ENCODE measurements at regions not wholly inside any gene's neighbourhood (a gene's known extent, or its start where the extent isn't known, plus 50 kb on each side); places are given as distances from the start of the nearest gene placed in this dataset.

GRCh38 chr13:33392794-33393405 is 107.3 kb upstream of the STARD13 start:
- no TSS peak for BruUV-seq (replicated peaks)
- CTCF ChIA-PET, result no interaction called here

DNA sequence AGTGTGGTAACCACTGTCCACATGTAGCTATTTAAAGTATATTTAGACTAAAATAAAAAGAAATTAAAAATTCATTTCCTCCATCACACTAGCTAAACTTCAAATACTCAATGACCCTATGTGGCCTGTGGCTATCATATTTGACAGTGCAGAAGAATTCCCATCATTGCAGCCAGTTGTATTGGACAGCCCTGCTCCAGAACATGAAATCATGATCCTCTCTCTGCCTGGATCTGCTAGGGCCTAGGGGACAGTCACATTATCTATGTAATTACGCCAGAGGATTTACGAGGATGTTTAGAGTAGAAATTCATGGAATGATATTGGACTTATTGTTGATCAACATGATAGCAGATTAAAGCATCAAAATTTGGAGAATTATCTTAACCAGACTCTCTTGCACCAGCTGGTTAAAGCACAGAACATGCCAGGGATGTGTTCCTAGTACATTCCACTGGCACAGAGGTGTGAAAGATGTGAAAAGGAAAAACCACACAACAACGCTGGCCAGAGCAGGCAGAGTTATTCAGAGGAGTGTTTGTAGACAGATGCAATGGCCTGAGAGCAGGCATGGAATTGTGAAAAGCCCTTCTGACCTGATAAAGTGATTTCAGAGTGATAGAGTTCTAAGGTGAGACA is 108.9 kb upstream of the STARD13 start:
- TF ChIP-seq, protein P1, sequence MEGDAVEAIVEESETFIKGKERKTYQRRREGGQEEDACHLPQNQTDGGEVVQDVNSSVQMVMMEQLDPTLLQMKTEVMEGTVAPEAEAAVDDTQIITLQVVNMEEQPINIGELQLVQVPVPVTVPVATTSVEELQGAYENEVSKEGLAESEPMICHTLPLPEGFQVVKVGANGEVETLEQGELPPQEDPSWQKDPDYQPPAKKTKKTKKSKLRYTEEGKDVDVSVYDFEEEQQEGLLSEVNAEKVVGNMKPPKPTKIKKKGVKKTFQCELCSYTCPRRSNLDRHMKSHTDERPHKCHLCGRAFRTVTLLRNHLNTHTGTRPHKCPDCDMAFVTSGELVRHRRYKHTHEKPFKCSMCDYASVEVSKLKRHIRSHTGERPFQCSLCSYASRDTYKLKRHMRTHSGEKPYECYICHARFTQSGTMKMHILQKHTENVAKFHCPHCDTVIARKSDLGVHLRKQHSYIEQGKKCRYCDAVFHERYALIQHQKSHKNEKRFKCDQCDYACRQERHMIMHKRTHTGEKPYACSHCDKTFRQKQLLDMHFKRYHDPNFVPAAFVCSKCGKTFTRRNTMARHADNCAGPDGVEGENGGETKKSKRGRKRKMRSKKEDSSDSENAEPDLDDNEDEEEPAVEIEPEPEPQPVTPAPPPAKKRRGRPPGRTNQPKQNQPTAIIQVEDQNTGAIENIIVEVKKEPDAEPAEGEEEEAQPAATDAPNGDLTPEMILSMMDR (IDR thresholded peaks at IDR 0.05; ENCODE audit: unreplicated experiment), result no peak
- H3K36me3 Mint-ChIP-seq (ENCODE audit: insufficient read depth, unreplicated experiment), result no peaks in the 10 kb centered on the region
- BruUV-seq (replicated peaks), result no TSS peak
- H3K27me3 Mint-ChIP-seq (ENCODE audit: unreplicated experiment), result no peaks in the 10 kb centered on the region
- no peak for DNase-seq
- H3K9me3 Mint-ChIP-seq (ENCODE audit: low read depth, unreplicated experiment), result no peaks in the 10 kb centered on the region
- H3K4me1 Mint-ChIP-seq (ENCODE audit: low read depth, unreplicated experiment), result no peaks in the 10 kb centered on the region
- no peak overlapping the region for H3K27ac Mint-ChIP-seq (ENCODE audit: unreplicated experiment)
- intact Hi-C loops (cut with micrococcal nuclease; ENCODE audit: unreplicated experiment), result no loop called here
- H3K4me3 Mint-ChIP-seq (ENCODE audit: low read depth, unreplicated experiment), result no peak overlapping the region
- CTCF ChIA-PET, result no interaction called here

More at GRCh38 chr13:33392794-33393405, 107.3 kb upstream of the STARD13 start:
- no peak overlapping the region for H3K27ac Mint-ChIP-seq (ENCODE audit: unreplicated experiment)
- intact Hi-C loops (cut with micrococcal nuclease; ENCODE audit: unreplicated experiment), result no loop called here
- H3K27me3 Mint-ChIP-seq (ENCODE audit: unreplicated experiment), result no peaks in the 10 kb centered on the region
- no peaks in the 10 kb centered on the region for H3K36me3 Mint-ChIP-seq (ENCODE audit: insufficient read depth, unreplicated experiment)
- H3K4me3 Mint-ChIP-seq (ENCODE audit: low read depth, unreplicated experiment), result no peak overlapping the region
- H3K9me3 Mint-ChIP-seq (ENCODE audit: low read depth, unreplicated experiment), result no peaks in the 10 kb centered on the region
- DNase-seq, result no peak
- TF ChIP-seq, protein P1 (IDR thresholded peaks at IDR 0.05; ENCODE audit: unreplicated experiment), result no peak
- peaks cover 5% of the 10 kb centered on the region for H3K4me1 Mint-ChIP-seq (ENCODE audit: low read depth, unreplicated experiment)

DNA sequence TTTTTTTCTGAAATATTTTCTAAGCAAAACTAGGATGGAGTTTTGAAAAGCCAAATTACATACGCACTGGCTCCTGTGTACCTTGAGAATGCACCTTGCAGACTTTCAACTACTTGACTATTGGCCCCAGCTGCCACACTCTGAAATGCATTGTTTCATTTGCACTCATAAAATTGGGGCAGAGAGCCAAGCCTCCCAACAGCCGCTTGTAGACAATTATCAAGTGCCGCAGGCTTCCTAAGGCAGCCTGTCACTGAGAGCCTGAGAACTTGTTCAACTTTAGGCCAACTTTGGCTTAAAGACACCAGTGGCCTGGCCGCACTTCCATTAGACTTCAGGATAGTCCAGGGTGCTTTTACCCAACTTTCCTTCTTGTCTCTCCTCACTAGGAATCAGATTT is 115.7 kb upstream of the STARD13 start:
- CTCF ChIA-PET, result interaction anchor here (0.8 kb wide), 1 partner anchor 815 kb away, joined by 3 read pairs; no protein-coding TSS in a partner anchor
- intact Hi-C loops (cut with micrococcal nuclease; ENCODE audit: unreplicated experiment), result no loop called here
- Mint-ChIP-seq H3K36me3 (ENCODE audit: insufficient read depth, unreplicated experiment) (no peaks in the 10 kb centered on the region), H3K4me3 (ENCODE audit: low read depth, unreplicated experiment) (no peak overlapping the region), H3K9me3 (ENCODE audit: low read depth, unreplicated experiment) (no peaks in the 10 kb centered on the region), H3K27me3 (ENCODE audit: unreplicated experiment) (no peaks in the 10 kb centered on the region), H3K4me1 (ENCODE audit: low read depth, unreplicated experiment) (no peaks in the 10 kb centered on the region), H3K27ac (ENCODE audit: unreplicated experiment) (no peak overlapping the region)
- TF ChIP-seq, protein P1 (IDR thresholded peaks at IDR 0.05; ENCODE audit: unreplicated experiment), result no peak
- no TSS peak for BruUV-seq (replicated peaks)
- DNase-seq, result no peak

- H3K4me1 Mint-ChIP-seq (ENCODE audit: low read depth, unreplicated experiment), result no peaks in the 10 kb centered on the region
Measured at GRCh38 chr13:33402975-33403374, 117.4 kb upstream of the STARD13 start.

More at GRCh38 chr13:33402975-33403374, 117.4 kb upstream of the STARD13 start:
- CTCF ChIA-PET, result no interaction called here
- no peaks in the 10 kb centered on the region for H3K9me3 Mint-ChIP-seq (ENCODE audit: low read depth, unreplicated experiment)
- TF ChIP-seq, protein P1 (IDR thresholded peaks at IDR 0.05; ENCODE audit: unreplicated experiment), result no peak
- no peak overlapping the region for H3K27ac Mint-ChIP-seq (ENCODE audit: unreplicated experiment)
- H3K27me3 Mint-ChIP-seq (ENCODE audit: unreplicated experiment), result no peaks in the 10 kb centered on the region
- no peaks in the 10 kb centered on the region for H3K36me3 Mint-ChIP-seq (ENCODE audit: insufficient read depth, unreplicated experiment)
- no peak for DNase-seq
- no peak overlapping the region for H3K4me3 Mint-ChIP-seq (ENCODE audit: low read depth, unreplicated experiment)
- intact Hi-C loops (cut with micrococcal nuclease; ENCODE audit: unreplicated experiment), result no loop called here
- no TSS peak for BruUV-seq (replicated peaks)

Data from Calu3 (cell line).